Forelimb muscle (tissue), 1 donor: ENCODE measurements at regions not wholly inside any gene's neighbourhood (a gene's known extent, or its start where the extent isn't known, plus 50 kb on each side); places are given as distances from the start of the nearest gene placed in this dataset.
"Not testable (repeated sequence)": the region's sequence is repeated elsewhere in the genome, so short reads cannot be mapped to it uniquely, and the experiment has no call there.

Source experiments
- DNase-seq: peaks from one replicate; pipeline ENCODE4 v3.0.0-alpha.2; 2013; ENCODE audit warnings: low read depth

DNA sequence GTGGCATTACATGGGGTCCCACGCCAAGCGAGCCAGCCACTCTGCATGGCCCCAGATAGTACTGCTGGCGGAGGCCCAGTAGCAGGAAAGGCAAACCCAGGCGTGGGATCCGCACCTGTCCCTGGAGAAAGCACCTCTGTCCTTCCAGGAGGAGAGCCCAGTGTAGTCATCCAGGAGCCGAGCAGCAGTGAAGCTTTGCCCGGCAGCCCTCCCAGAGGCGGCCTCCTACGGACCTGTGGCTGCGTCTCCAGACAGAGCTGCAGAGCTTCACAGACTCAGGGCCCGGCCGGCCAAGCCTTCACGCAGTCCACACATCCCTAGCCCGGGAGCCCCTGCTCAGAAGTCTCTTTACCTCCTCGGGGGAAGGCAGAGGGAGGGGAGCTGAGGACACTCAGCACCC lies 100.8 kb upstream of the PPP1R26 start:
- no peak for DNase-seq

GRCh38 chr9:135379540-135380267 lies 99.9 kb upstream of the PPP1R26 start:
- no peak for DNase-seq

DNA sequence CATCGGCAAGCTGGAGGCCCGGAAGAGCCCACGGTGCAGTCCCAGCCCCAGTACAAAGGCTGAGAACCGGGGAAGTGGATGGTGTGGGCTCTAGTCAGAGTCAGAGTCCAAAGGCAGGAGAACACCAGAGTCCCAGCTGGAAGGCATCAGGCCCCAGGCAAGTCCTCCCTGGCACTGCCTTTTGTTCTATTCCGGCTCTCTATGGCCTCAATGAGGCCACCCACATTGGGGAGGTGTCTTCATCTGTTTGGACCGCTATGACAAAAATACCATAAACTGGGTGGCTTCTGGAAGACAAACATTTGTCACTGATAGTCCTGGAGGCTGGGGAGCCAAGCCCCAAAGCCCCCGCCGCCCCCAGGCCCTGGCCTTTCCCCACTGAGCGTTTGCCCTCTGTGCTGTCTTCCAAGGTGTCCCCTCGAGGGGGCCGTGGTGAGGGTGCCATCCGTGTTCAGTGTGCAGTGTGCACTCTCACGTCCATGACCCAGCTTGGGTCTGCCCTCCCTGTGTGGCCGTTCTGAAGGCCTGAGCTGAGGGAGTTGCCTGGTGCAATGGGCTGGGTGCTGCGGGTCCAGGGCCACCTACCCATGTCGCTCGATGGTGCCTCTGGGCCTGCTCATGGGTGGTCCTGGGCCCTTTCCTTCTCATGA lies 99.1 kb upstream of the PPP1R26 start:
- DNase-seq: no peak

- no peak for DNase-seq
These were observed 97.7 kb upstream of the PPP1R26 start for GRCh38 chr9:135381762-135382310.

DNA sequence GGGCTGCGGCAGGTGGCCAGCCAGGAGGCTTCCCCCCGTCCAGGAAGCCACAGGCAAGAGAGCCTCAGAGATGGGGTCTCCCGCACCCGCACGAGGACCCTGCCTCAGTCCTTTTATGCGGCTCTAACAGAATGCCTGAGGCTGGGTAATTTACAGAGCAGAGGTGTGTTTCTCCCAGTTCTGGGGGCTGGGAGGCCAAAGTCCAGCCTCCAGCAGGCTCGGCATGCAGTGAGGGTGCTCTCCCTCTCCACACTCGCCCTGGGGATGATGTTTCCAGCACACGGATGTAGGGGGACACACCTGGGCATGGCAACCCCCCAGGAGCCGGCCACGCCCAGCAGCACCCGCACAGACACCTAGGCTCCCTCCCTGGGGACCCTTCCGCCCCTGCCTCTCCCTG lies 95.4 kb upstream of the PPP1R26 start:
- DNase-seq: no peak

GRCh38 chr9:135384815-135385405 lies 94.7 kb upstream of the PPP1R26 start:
- not testable (repeated sequence) for DNase-seq

- no peak for DNase-seq
These were observed 93.8 kb upstream of the PPP1R26 start for GRCh38 chr9:135385793-135386192.

GRCh38 chr9:135387976-135388375 lies 91.6 kb upstream of the PPP1R26 start:
- no peak for DNase-seq

DNA sequence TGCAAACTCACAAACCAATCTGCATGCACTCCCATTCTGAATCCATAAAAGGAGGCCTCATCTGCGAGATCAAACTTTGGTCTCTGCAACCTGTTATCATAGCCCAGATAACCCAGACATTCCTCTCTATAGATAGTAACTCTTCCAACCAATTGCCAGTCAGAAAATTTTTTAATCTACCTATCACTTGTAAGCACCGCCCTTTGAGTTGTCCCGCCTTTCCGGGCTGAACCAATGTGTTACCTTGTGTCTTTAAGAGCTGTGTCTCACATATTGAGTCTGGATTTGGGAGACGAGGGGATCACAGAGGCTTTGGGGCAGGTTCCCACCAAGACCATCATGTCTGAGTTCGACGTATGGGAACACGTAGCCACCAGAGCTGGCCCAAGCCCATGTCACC lies 91.1 kb upstream of the PPP1R26 start:
- no peak for DNase-seq

DNA sequence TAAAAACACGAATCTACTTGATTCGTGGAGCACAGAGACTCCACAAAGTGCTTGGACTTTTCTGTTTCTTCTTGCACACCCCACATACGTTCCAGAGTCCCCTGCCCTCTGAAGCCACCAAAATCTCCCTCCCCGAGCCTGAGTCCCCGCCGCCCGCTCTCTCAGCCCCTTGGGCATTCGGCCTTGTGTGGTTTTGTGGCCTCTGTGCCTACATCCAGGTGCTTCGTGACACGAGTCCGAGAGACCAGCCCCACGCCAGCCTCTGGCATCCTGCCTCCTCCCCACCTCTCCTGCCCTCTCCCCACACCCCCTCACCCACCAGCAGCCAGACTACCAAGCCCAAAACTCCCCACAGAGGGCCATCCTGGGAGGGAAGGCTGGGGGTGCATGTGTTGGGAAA lies 87.8 kb upstream of the PPP1R26 start:
- DNase-seq: no peak

GRCh38 chr9:135392511-135392910 lies 87.1 kb upstream of the PPP1R26 start:
- no peak for DNase-seq

- DNase-seq: no peak
These were observed 85.5 kb upstream of the PPP1R26 start for GRCh38 chr9:135394131-135394530.

GRCh38 chr9:135394699-135395645 lies 84.6 kb upstream of the PPP1R26 start:
- no peak for DNase-seq

- no peak for DNase-seq
These were observed 82.4 kb upstream of the PPP1R26 start for GRCh38 chr9:135397142-135397541.

DNA sequence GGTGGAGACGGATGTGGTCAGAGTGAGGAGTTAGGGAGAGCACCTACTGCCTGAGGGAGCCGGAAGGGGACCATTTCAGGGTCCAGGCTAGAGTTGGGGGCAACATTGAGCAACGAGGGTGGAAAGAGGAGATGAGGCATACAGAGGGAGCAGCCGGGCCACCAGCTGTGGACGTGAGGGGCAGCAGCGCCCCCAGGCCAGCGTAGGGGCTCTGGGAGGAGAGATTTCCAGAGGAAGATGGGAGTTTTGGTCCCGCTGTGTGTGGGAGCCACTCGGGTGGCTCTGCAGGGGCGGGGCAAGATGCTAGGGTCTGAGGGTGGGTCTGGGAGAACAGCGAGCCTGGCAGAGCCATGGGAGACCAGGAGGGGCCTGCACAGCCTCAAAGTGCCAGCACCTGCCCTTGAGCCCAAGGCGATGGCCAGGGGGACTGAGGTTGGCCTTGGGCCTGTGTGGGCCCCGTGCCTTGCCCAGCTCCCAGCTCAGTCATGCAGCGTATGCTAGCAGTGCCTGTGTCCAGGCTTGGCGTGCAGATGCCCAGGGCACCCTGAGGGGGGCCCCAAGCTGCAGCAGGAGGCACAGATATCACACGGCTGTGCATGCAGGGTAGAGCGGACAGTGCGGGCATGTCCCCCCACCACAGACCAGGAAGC lies 80.5 kb upstream of the PPP1R26 start:
- no peak for DNase-seq

DNA sequence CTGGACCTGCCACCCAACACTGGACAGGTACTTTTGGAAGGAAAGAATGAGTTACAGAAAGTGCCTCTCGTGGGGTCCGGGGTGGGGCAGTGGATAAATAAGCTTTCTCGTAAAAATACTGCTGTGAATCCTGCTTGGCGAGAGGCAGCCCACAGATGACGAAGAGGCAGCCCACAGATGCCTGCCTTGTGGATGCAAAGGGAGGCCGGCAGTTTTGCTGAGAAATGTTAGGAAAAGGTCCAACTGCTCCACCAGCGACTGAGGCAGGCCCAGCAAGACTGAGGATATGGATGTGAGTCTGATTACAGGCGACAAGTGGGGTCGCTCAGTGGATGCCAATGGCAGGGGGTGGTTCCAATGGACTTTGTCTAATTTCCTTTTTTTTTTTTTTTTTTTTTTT lies 79.1 kb upstream of the PPP1R26 start:
- no peak for DNase-seq

DNA sequence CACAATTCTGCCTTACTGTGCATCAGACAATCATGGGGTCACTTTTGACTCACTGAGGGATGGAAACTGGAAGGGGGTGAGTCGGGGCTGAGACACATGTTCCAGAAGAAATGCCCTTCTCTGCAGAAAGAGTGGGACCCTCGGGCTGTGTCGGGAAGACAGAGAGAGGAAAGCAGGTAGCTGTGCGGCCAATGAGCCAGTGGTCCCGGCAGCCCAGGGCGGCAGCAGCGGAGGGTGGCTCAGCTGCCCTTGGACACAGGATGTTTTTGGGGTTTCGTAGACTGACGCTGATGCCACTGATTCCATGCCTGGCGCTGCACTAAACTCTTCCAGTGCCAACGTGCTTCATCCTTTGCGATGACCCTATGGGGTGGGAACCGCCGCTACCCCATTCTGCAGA lies 78.4 kb upstream of the PPP1R26 start:
- DNase-seq: no peak

DNA sequence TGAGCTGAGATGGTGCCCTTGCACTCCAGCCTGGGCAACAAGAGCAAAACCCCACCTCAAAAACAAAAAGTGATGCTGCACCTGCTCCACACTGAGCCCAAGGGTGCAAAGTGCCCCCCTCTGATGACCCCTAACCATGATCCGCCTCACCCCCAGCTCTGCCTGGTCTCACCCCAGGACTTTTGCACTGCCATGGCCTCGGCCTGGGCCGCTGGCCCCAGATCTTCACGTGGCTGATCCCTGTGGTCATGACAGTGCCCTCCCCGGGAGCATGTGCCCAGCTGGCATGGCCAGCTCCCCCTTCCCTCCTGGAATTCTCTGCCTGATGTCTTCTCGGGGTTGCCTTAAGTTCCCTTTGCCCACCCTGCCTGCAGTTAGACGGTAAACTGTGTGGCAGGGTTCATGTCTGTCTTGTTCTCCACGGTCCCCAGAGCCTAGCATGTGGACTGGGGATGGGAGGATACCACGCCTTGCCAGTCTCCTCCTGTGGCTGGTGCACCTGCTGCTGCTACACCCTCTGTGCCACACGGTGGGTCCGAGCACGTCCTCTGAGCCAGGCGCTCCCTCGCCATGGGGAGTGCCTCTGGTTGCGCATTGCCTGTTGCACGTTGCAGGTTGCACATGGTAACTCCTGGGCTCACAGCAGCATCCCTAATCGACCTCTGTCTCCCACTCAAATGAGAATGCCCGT lies 77.4 kb upstream of the PPP1R26 start:
- no peak for DNase-seq

GRCh38 chr9:135402739-135403695 lies 76.6 kb upstream of the PPP1R26 start:
- no peak for DNase-seq
